Vagina (tissue), 2 donors: ENCODE measurements at regions not wholly inside any gene's neighbourhood (a gene's known extent, or its start where the extent isn't known, plus 50 kb on each side); places are given as distances from the start of the nearest gene placed in this dataset.

ENCODE experiments used
- DNase-seq, 2 donors: peaks; one replicate each; pipeline ENCODE4 v3.0.0-alpha.2; 2017; ENCODE audit errors: extremely low spot score in 2 of 2
- H3K27ac ChIP-seq: fragments of 200-600 bp; sonication (generic); one replicate; pipeline ENCODE4 v1.5.1; 2019
- H3K27me3 ChIP-seq: fragments of 200-600 bp; sonication (generic); one replicate; pipeline ENCODE4 v1.5.1; 2019
- H3K36me3 ChIP-seq, 2 donors: fragments of 200-600 bp; sonication (generic); one replicate each; pipeline ENCODE4 v1.5.1; 2017 to 2019
- H3K4me1 ChIP-seq: fragments of 200-600 bp; sonication (generic); one replicate; pipeline ENCODE4 v1.5.1; 2019
- H3K4me3 ChIP-seq, 2 donors: fragments of 200-600 bp; sonication (generic); 1 replicate in 1 of 2; 2 replicates in 1 of 2; pipeline ENCODE4 v1.5.1; 2016 to 2019
- H3K9me3 ChIP-seq: fragments of 200-600 bp; sonication (generic); one replicate; pipeline ENCODE4 v1.5.1; 2019
- CTCF ChIP-seq, 3 experiments: fragments of 450-650 bp in 2 of 3; fragments of 200-600 bp in 1 of 3; sonication (generic) in 1 of 3; IDR thresholded peaks; one replicate each; pipeline ENCODE4 v1.5.1; 2017 to 2019; ENCODE audit warnings: antibody characterized with exemption in 3 of 3, mild to moderate bottlenecking in 2 of 3, moderate library complexity in 2 of 3
- POLR2A ChIP-seq, 2 donors: fragments of 450-650 bp; IDR thresholded peaks; one replicate each; pipeline ENCODE4 v1.6.1; 2017; ENCODE audit warnings: antibody characterized with exemption in 2 of 2, mild to moderate bottlenecking in 2 of 2, moderate library complexity in 2 of 2
- POLR2AphosphoS5 ChIP-seq, 2 donors: sonication (generic); formaldehyde crosslinking; IDR thresholded peaks; one replicate each; pipeline ENCODE4 v1.9.0; 2017; ENCODE audit warnings: antibody characterized with exemption in 2 of 2, mild to moderate bottlenecking in 2 of 2, low read depth in 1 of 2; ENCODE audit not compliant: insufficient read depth in 1 of 2
- intact Hi-C: fragments of 100-400 bp; cut with DNase I; formaldehyde crosslinking; loops from one replicate; pipeline ENCODE4 v1.15.1; 2023

GRCh38 chr1:82810601-82811000 is 1009.9 kb downstream of the ADGRL2 start:
- Histone ChIP-seq H3K27me3 (no peaks in the 10 kb centered on the region), H3K4me3 (no peak overlapping the region), H3K36me3 (no peaks in the 10 kb centered on the region), H3K9me3 (no peaks in the 10 kb centered on the region), H3K4me1 (no peaks in the 10 kb centered on the region), H3K27ac (no peak overlapping the region)
- DNase-seq, result no peak
- TF ChIP-seq CTCF (IDR thresholded peaks at IDR 0.05), result no peak
- no peak for TF ChIP-seq POLR2A (IDR thresholded peaks at IDR 0.05)
- TF ChIP-seq POLR2AphosphoS5 (IDR thresholded peaks at IDR 0.05; ENCODE audit: insufficient read depth in 1 of 2, low read depth in 1 of 2), result no peak
- intact Hi-C loops, result no loop called here

GRCh38 chr1:82807563-82807962 is 1006.8 kb downstream of the ADGRL2 start:
- Histone ChIP-seq H3K36me3 (no peaks in the 10 kb centered on the region), H3K9me3 (no peaks in the 10 kb centered on the region), H3K4me3 (no peak overlapping the region), H3K27me3 (no peaks in the 10 kb centered on the region), H3K27ac (no peak overlapping the region), H3K4me1 (no peaks in the 10 kb centered on the region)
- intact Hi-C loops, result no loop called here
- no peak for DNase-seq
- no peak for TF ChIP-seq CTCF (IDR thresholded peaks at IDR 0.05)
- no peak for TF ChIP-seq POLR2A (IDR thresholded peaks at IDR 0.05)
- no peak for TF ChIP-seq POLR2AphosphoS5 (IDR thresholded peaks at IDR 0.05; ENCODE audit: insufficient read depth in 1 of 2, low read depth in 1 of 2)

- Histone ChIP-seq H3K4me1 (no peaks in the 10 kb centered on the region), H3K9me3 (no peaks in the 10 kb centered on the region), H3K27ac (no peak overlapping the region), H3K27me3 (no peaks in the 10 kb centered on the region), H3K4me3 (no peak overlapping the region), H3K36me3 (no peaks in the 10 kb centered on the region)
- TF ChIP-seq POLR2A (IDR thresholded peaks at IDR 0.05), result no peak
- TF ChIP-seq POLR2AphosphoS5 (IDR thresholded peaks at IDR 0.05; ENCODE audit: insufficient read depth in 1 of 2, low read depth in 1 of 2), result no peak
- TF ChIP-seq CTCF (IDR thresholded peaks at IDR 0.05), result no peak
- no peak for DNase-seq
- intact Hi-C loops, result no loop called here
These were observed 1005.4 kb downstream of the ADGRL2 start for GRCh38 chr1:82806133-82806532.

- Histone ChIP-seq H3K4me1 (no peaks in the 10 kb centered on the region), H3K27me3 (no peaks in the 10 kb centered on the region), H3K9me3 (no peaks in the 10 kb centered on the region), H3K27ac (no peak overlapping the region), H3K36me3 (no peaks in the 10 kb centered on the region), H3K4me3 (no peak overlapping the region)
- TF ChIP-seq CTCF (IDR thresholded peaks at IDR 0.05), result no peak
- no peak for TF ChIP-seq POLR2AphosphoS5 (IDR thresholded peaks at IDR 0.05; ENCODE audit: insufficient read depth in 1 of 2, low read depth in 1 of 2)
- TF ChIP-seq POLR2A (IDR thresholded peaks at IDR 0.05), result no peak
- intact Hi-C loops, result no loop called here
- DNase-seq, result no peak
These were observed 1000.4 kb downstream of the ADGRL2 start for GRCh38 chr1:82801176-82801575.

- Histone ChIP-seq H3K4me1 (no peaks in the 10 kb centered on the region), H3K9me3 (no peaks in the 10 kb centered on the region), H3K27me3 (no peaks in the 10 kb centered on the region), H3K36me3 (no peaks in the 10 kb centered on the region), H3K4me3 (no peak overlapping the region), H3K27ac (no peak overlapping the region)
- no peak for DNase-seq
- TF ChIP-seq POLR2AphosphoS5 (IDR thresholded peaks at IDR 0.05; ENCODE audit: insufficient read depth in 1 of 2, low read depth in 1 of 2), result no peak
- TF ChIP-seq CTCF (IDR thresholded peaks at IDR 0.05), result no peak
- no peak for TF ChIP-seq POLR2A (IDR thresholded peaks at IDR 0.05)
- intact Hi-C loops, result no loop called here
These were observed 1000.0 kb downstream of the ADGRL2 start for GRCh38 chr1:82800721-82801120.
